ENCODE measurements at regions not wholly inside any gene's neighbourhood (a gene's known extent, or its start where the extent isn't known, plus 50 kb on each side); places are given as distances from the start of the nearest gene placed in this dataset.

GRCh38 chr5:67648201-67648671 is 451.6 kb upstream of the CD180 start:
- TF ChIP-seq, protein P1, sequence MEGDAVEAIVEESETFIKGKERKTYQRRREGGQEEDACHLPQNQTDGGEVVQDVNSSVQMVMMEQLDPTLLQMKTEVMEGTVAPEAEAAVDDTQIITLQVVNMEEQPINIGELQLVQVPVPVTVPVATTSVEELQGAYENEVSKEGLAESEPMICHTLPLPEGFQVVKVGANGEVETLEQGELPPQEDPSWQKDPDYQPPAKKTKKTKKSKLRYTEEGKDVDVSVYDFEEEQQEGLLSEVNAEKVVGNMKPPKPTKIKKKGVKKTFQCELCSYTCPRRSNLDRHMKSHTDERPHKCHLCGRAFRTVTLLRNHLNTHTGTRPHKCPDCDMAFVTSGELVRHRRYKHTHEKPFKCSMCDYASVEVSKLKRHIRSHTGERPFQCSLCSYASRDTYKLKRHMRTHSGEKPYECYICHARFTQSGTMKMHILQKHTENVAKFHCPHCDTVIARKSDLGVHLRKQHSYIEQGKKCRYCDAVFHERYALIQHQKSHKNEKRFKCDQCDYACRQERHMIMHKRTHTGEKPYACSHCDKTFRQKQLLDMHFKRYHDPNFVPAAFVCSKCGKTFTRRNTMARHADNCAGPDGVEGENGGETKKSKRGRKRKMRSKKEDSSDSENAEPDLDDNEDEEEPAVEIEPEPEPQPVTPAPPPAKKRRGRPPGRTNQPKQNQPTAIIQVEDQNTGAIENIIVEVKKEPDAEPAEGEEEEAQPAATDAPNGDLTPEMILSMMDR (IDR thresholded peaks at IDR 0.05; ENCODE audit: low read length, missing control alignments), result no peak
- peak; percentile 82 for DNase-seq (ENCODE audit: low read depth)
- no peak overlapping the region for H3K4me3 ChIP-seq (replicated peaks; ENCODE audit: low read depth, low read length)

DNA sequence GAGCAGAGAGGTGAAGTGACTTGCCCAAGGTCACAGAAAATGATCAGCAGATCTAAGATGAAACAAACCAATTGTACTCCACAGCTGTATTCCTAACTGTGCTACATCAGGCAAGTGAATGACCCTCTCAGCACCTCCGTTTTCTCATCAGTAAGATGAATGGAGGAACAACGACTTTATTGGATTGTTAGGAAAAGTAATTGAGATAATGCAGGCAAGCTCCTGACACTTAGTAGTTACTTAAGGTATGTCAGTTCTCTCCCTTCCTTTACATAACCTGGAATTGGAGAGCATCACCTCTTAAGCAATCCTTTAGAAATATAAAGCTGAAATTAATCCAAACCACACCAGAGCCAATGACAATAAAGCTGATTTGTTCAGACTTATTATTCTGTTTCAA is 451.2 kb upstream of the CD180 start:
- no peak overlapping the region for H3K4me3 ChIP-seq (replicated peaks; ENCODE audit: low read depth, low read length)
- TF ChIP-seq, protein P1 (IDR thresholded peaks at IDR 0.05; ENCODE audit: low read length, missing control alignments), result no peak
- no peak for DNase-seq (ENCODE audit: low read depth)

GRCh38 chr5:67644221-67644920 is 447.8 kb upstream of the CD180 start:
- H3K4me3 ChIP-seq (replicated peaks; ENCODE audit: low read depth, low read length), result no peak overlapping the region

GRCh38 chr5:67643536-67643935 is 446.9 kb upstream of the CD180 start:
- TF ChIP-seq, protein P1 (IDR thresholded peaks at IDR 0.05; ENCODE audit: low read length, missing control alignments), result no peak
- no peak for DNase-seq (ENCODE audit: low read depth)
- no peak overlapping the region for H3K4me3 ChIP-seq (replicated peaks; ENCODE audit: low read depth, low read length)

More at GRCh38 chr5:67644221-67644920, 447.8 kb upstream of the CD180 start:
- TF ChIP-seq, protein P1 (IDR thresholded peaks at IDR 0.05; ENCODE audit: low read length, missing control alignments), result no peak
- no peak for DNase-seq (ENCODE audit: low read depth)

GRCh38 chr5:67639976-67640375 is 443.4 kb upstream of the CD180 start:
- DNase-seq (ENCODE audit: low read depth), result no peak
- TF ChIP-seq, protein P1 (IDR thresholded peaks at IDR 0.05; ENCODE audit: low read length, missing control alignments), result no peak
- H3K4me3 ChIP-seq (replicated peaks; ENCODE audit: low read depth, low read length), result no peak overlapping the region

DNA sequence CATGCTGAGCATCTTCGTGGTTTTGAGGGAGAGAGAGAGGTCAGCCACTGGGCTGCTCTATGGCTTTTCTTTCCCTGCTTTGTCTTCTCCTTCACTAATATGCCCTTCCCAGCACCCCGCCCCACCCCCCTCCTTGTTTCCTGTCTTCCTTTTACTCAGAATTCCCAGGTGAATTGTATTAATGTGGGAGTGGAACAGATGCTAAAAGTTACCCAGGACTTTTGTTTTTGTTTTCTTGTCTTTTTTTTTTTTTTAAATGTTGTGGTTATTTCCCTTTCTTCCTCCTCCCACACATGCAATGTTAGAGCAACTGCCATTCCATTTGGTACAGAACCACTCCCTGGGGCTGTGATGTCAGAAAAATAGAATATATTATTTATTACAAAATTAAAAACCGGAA is 442.7 kb upstream of the CD180 start:
- H3K4me3 ChIP-seq (replicated peaks; ENCODE audit: low read depth, low read length), result no peak overlapping the region
- DNase-seq (ENCODE audit: low read depth), result peak; percentile 20
- TF ChIP-seq, protein P1 (IDR thresholded peaks at IDR 0.05; ENCODE audit: low read length, missing control alignments), result no peak
